AG09309 (cell line): ENCODE measurements at regions not wholly inside any gene's neighbourhood (a gene's known extent, or its start where the extent isn't known, plus 50 kb on each side); places are given as distances from the start of the nearest gene placed in this dataset.
A peak's percentile ranks its signal among the peaks of the same experiment; 100 is the strongest.

Source experiments
- DNase-seq: peaks from one replicate; pipeline ENCODE4 v3.0.0-alpha.2; 2010; ENCODE audit warnings: low read depth
- H3K4me3 ChIP-seq: 2 replicates; pipeline ENCODE4 v1.5.1; 2011; ENCODE audit warnings: mild to moderate bottlenecking, low read depth, low read length, moderate library complexity; ENCODE audit not compliant: control insufficient read depth
- TF ChIP-seq, protein P1 (sequence below): IDR thresholded peaks from 2 replicates; pipeline ENCODE4 v1.5.1; 2011; ENCODE audit warnings: mild to moderate bottlenecking, low read depth, low read length, inconsistent platforms; ENCODE audit not compliant: insufficient read depth, control insufficient read depth; ENCODE audit errors: missing control alignments

DNA sequence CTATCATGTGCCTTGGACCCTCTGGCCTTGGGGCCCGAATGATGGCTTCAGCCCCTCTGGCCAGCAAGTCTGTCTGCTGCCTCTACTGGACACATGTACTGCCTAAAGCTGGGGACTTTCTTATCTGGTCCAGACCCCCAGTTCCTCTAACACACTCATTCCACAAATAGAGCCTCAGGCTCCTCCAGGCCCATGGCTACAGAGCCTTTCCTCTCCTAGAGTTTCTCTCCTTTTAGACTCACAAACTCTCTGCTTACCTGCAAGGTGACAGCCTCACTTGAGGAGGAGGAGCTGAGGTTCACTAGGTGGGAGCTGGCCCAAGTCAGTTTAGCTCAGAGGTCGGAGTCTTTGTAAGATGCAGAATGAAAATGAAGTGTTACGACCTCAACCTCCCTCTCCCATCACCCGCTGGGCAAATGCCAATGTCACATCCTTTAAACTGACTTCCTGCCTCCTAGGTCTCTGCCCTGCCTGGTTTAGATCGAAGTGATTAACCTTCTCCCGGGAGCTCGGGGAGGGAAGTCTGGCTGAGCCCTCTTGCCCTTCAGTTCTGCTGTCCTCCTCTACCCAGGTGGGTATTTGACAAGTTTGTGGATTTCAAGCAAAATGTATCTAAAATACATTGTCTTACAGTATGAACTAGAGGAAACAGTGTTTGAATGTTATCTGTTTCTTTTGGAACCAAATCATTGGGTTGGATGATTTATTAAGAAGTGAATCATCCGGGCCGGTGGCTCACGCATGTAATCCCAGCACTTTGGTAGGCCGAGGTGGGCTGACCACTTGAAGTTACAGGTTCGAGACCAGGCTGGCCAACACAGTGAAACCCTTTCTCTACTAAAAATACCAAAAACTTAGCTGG is 71.9 kb upstream of the TNS3 start:
- DNase-seq = no peak
- no peak overlapping the region for H3K4me3 ChIP-seq
- TF ChIP-seq, protein P1, sequence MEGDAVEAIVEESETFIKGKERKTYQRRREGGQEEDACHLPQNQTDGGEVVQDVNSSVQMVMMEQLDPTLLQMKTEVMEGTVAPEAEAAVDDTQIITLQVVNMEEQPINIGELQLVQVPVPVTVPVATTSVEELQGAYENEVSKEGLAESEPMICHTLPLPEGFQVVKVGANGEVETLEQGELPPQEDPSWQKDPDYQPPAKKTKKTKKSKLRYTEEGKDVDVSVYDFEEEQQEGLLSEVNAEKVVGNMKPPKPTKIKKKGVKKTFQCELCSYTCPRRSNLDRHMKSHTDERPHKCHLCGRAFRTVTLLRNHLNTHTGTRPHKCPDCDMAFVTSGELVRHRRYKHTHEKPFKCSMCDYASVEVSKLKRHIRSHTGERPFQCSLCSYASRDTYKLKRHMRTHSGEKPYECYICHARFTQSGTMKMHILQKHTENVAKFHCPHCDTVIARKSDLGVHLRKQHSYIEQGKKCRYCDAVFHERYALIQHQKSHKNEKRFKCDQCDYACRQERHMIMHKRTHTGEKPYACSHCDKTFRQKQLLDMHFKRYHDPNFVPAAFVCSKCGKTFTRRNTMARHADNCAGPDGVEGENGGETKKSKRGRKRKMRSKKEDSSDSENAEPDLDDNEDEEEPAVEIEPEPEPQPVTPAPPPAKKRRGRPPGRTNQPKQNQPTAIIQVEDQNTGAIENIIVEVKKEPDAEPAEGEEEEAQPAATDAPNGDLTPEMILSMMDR = no peak

DNA sequence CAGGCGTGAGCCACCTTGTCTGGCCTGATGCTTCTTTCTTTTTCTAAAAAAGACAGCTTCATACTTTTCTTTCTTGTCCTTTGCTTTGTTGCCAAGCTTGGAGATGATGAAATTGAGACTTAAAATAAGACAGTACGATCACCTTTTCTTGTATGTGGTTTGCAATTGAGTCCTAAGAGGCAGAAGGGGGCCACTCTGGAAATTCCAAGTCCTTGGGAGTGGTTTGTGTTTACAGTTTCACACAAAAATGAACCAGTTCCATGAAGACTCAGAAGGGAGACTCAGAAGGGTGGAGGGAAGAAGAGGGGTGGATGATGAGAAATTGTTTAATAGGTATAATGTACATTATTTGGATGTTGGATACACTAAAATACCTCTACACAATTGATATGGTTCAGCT is 70.7 kb upstream of the TNS3 start:
- TF ChIP-seq, protein P1 = no peak
- no peak for DNase-seq
- no peak overlapping the region for H3K4me3 ChIP-seq

GRCh38 chr7:47651355-47652317 is 69.7 kb upstream of the TNS3 start:
- peak; percentile 99 for DNase-seq
- H3K4me3 ChIP-seq = no peak overlapping the region
- TF ChIP-seq, protein P1 = no peak

GRCh38 chr7:47649919-47650318 is 68.0 kb upstream of the TNS3 start:
- TF ChIP-seq, protein P1 = no peak
- no peak for DNase-seq
- H3K4me3 ChIP-seq = no peak overlapping the region

GRCh38 chr7:47648275-47648925 is 66.5 kb upstream of the TNS3 start:
- H3K4me3 ChIP-seq = no peak overlapping the region
- TF ChIP-seq, protein P1 = no peak
- no peak for DNase-seq

GRCh38 chr7:47647918-47648250 is 66.0 kb upstream of the TNS3 start:
- no peak overlapping the region for H3K4me3 ChIP-seq

More at GRCh38 chr7:47647918-47648250, 66.0 kb upstream of the TNS3 start:
- TF ChIP-seq, protein P1 = no peak
- DNase-seq = no peak
